Caco-2 (cell line): ENCODE measurements at regions not wholly inside any gene's neighbourhood (a gene's known extent, or its start where the extent isn't known, plus 50 kb on each side); places are given as distances from the start of the nearest gene placed in this dataset.

Source experiments
- BruUV-seq: library from RNA; stranded (reverse); fragments of 400-500 nt; replicated peaks from 2 replicates; lab custom pipeline; 2021; lab: Mats Ljungman, UMichigan
- CTCF ChIA-PET: fragments of 300-600 bp; sonication (Branson Sonifier 250); formaldehyde crosslinking; loops from one replicate; lab custom pipeline; 2022; ENCODE audit warnings: antibody characterized with exemption; lab: Charles Lee
- POLR2A ChIA-PET: fragments of 300-600 bp; sonication (Branson Sonifier 250); formaldehyde crosslinking; loops from one replicate; lab custom pipeline; 2022; ENCODE audit warnings: antibody characterized with exemption; lab: Charles Lee
- DNase-seq, 2 experiments: peaks; one replicate each; pipeline versions ENCODE4 v3.0.0 to v3.0.0-alpha.2; 2020 to 2022
- H3K27me3 ChIP-seq: replicated peaks from 2 replicates; pipeline ENCODE4 v1.6.0; 2011; ENCODE audit warnings: low read length; ENCODE audit not compliant: control insufficient read depth, insufficient read depth
- H3K36me3 ChIP-seq: 2 replicates; pipeline ENCODE4 v1.5.1; 2011; ENCODE audit warnings: low read length; ENCODE audit not compliant: control insufficient read depth, insufficient read depth
- H3K4me1 ChIP-seq: fragments of 250-450 bp; sonication (Bioruptor Pico); 2 replicates; pipeline ENCODE4 v1.5.1; 2020; ENCODE audit warnings: mild to moderate bottlenecking
- H3K4me3 ChIP-seq: 2 replicates; pipeline ENCODE4 v1.5.1; 2011; ENCODE audit warnings: low read depth, mild to moderate bottlenecking, control low read depth, low read length
- H3K9me3 ChIP-seq: fragments of 250-450 bp; sonication (Bioruptor Pico); 2 replicates; pipeline ENCODE4 v1.5.1; 2020; ENCODE audit warnings: mild to moderate bottlenecking, moderate library complexity
- H3K27ac Mint-ChIP-seq: one replicate; pipeline ENCODE4 v1.8.0; 2022; ENCODE audit warnings: mixed read lengths; ENCODE audit not compliant: unreplicated experiment
- H3K27me3 Mint-ChIP-seq: one replicate; pipeline ENCODE4 v1.8.0; 2022; ENCODE audit warnings: mixed read lengths; ENCODE audit not compliant: insufficient read depth, unreplicated experiment
- H3K36me3 Mint-ChIP-seq: one replicate; pipeline ENCODE4 v1.8.0; 2022; ENCODE audit warnings: mild to moderate bottlenecking, mixed read lengths; ENCODE audit not compliant: insufficient read depth, unreplicated experiment
- H3K4me1 Mint-ChIP-seq: one replicate; pipeline ENCODE4 v1.8.0; 2022; ENCODE audit warnings: low read depth, mixed read lengths; ENCODE audit not compliant: unreplicated experiment
- H3K4me3 Mint-ChIP-seq: one replicate; pipeline ENCODE4 v1.8.0; 2022; ENCODE audit warnings: mild to moderate bottlenecking, moderate library complexity, mixed read lengths; ENCODE audit not compliant: unreplicated experiment
- H3K9me3 Mint-ChIP-seq: one replicate; pipeline ENCODE4 v1.8.0; 2022; ENCODE audit warnings: mixed read lengths; ENCODE audit not compliant: unreplicated experiment
- intact Hi-C: fragments of 100-400 bp; cut with micrococcal nuclease; formaldehyde crosslinking; loops from one replicate; pipeline ENCODE4 v1.10.0; 2022; ENCODE audit not compliant: unreplicated experiment
- TF ChIP-seq, protein P1 (sequence below), 2 experiments: fragments of 200-600 bp in 1 of 2; IDR thresholded peaks; 1 replicate in 1 of 2; 2 replicates in 1 of 2; pipeline versions ENCODE4 v1.5.1 to v1.8.0; 2011 to 2022; ENCODE audit warnings: antibody characterized with exemption in 1 of 2, control low read depth in 1 of 2, inconsistent platforms in 1 of 2, low read depth in 1 of 2, low read length in 1 of 2, mild to moderate bottlenecking in 1 of 2, moderate library complexity in 1 of 2; ENCODE audit not compliant: insufficient read depth in 1 of 2, severe bottlenecking in 1 of 2, unreplicated experiment in 1 of 2

DNA sequence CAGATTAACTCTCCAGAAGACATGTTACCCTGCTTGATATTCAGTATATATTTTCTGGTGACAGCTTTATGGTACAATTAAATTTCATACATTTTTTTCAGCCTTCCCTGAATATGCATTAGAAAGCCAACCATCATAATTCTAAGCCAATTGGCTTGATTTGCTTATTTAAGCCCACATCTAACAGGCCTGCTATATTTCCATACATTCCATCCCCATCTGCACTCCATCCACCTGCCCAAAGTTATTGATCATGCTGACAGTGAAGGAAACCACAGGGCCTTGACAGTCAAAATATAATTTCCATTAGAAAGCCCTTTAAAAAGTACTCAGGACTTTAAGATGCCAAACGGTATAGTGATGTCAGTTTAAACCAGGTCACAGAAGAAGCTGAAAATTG, 164.3 kb downstream of the GXYLT1 start:
- Histone ChIP-seq H3K4me1 (no peaks in the 10 kb centered on the region; the same call in 1 of the 2 replicates), H3K4me3 (no peak overlapping the region), H3K9me3 (no peaks in the 10 kb centered on the region), H3K27me3 (no peaks in the 10 kb centered on the region), H3K36me3 (no peaks in the 10 kb centered on the region)
- peaks cover 8% of the 10 kb centered on the region for H3K4me1 Mint-ChIP-seq
- H3K9me3 Mint-ChIP-seq = no peaks in the 10 kb centered on the region
- peaks cover 1% of the 10 kb centered on the region for H3K27me3 Mint-ChIP-seq
- ChIA-PET POLR2A (no interaction called here), CTCF (no interaction called here)
- DNase-seq = no peak
- TF ChIP-seq, protein P1, sequence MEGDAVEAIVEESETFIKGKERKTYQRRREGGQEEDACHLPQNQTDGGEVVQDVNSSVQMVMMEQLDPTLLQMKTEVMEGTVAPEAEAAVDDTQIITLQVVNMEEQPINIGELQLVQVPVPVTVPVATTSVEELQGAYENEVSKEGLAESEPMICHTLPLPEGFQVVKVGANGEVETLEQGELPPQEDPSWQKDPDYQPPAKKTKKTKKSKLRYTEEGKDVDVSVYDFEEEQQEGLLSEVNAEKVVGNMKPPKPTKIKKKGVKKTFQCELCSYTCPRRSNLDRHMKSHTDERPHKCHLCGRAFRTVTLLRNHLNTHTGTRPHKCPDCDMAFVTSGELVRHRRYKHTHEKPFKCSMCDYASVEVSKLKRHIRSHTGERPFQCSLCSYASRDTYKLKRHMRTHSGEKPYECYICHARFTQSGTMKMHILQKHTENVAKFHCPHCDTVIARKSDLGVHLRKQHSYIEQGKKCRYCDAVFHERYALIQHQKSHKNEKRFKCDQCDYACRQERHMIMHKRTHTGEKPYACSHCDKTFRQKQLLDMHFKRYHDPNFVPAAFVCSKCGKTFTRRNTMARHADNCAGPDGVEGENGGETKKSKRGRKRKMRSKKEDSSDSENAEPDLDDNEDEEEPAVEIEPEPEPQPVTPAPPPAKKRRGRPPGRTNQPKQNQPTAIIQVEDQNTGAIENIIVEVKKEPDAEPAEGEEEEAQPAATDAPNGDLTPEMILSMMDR (IDR thresholded peaks at IDR 0.05; ENCODE audit: insufficient read depth in 1 of 2, low read depth in 1 of 2, low read length in 1 of 2, severe bottlenecking in 1 of 2, unreplicated experiment in 1 of 2) = no peak
- intact Hi-C loops = no loop called here
- no peak overlapping the region for H3K4me3 Mint-ChIP-seq
- no peak overlapping the region for H3K27ac Mint-ChIP-seq
- no peaks in the 10 kb centered on the region for H3K36me3 Mint-ChIP-seq
- BruUV-seq = no TSS peak

DNA sequence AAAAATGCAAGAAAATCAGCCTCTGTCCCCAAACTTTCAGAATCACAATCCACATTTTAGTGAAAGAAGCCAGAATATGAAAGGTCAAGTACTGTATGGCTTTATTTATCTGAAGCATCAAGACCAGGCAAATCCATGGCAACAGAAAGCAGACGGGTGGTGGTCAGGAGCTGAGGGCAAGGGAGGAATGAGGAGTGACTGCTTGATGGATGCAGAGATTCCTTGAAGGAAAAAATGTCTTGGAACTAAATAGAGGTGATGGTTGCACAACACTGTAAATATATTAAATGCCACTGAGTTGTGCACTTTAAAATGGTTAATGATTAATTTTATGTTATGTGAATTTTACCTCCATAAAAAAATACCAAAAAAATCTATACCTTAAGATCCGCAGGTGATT, 165.1 kb downstream of the GXYLT1 start:
- ChIA-PET CTCF (no interaction called here), POLR2A (no interaction called here)
- Histone ChIP-seq H3K4me1 (no peaks in the 10 kb centered on the region; the same call in 1 of the 2 replicates), H3K27me3 (no peaks in the 10 kb centered on the region), H3K9me3 (no peaks in the 10 kb centered on the region), H3K36me3 (no peaks in the 10 kb centered on the region), H3K4me3 (no peak overlapping the region)
- no peak overlapping the region for H3K4me3 Mint-ChIP-seq
- TF ChIP-seq, protein P1 (IDR thresholded peaks at IDR 0.05; ENCODE audit: insufficient read depth in 1 of 2, low read depth in 1 of 2, low read length in 1 of 2, severe bottlenecking in 1 of 2, unreplicated experiment in 1 of 2) = no peak
- intact Hi-C loops = no loop called here
- peaks cover 8% of the 10 kb centered on the region for H3K4me1 Mint-ChIP-seq
- no peaks in the 10 kb centered on the region for H3K27me3 Mint-ChIP-seq
- H3K36me3 Mint-ChIP-seq = no peaks in the 10 kb centered on the region
- no peak overlapping the region for H3K27ac Mint-ChIP-seq
- no TSS peak for BruUV-seq
- H3K9me3 Mint-ChIP-seq = no peaks in the 10 kb centered on the region
- DNase-seq = peak in 1 of 2 experiments; percentile 7

GRCh38 chr12:41972598-41972997, 172.1 kb downstream of the GXYLT1 start:
- peaks cover 3% of the 10 kb centered on the region; the same call in 1 of the 2 replicates for H3K4me1 ChIP-seq
- H3K4me1 Mint-ChIP-seq = no peaks in the 10 kb centered on the region
- no peaks in the 10 kb centered on the region for H3K36me3 ChIP-seq
- H3K9me3 ChIP-seq = no peaks in the 10 kb centered on the region
- TF ChIP-seq, protein P1 (IDR thresholded peaks at IDR 0.05; ENCODE audit: insufficient read depth in 1 of 2, low read depth in 1 of 2, low read length in 1 of 2, severe bottlenecking in 1 of 2, unreplicated experiment in 1 of 2) = no peak
- no peak overlapping the region for H3K4me3 Mint-ChIP-seq
- DNase-seq = no peak
- intact Hi-C loops = no loop called here
- CTCF ChIA-PET = no interaction called here
- no peaks in the 10 kb centered on the region for H3K27me3 ChIP-seq
- BruUV-seq = no TSS peak
- POLR2A ChIA-PET = no interaction called here
- H3K4me3 ChIP-seq = no peak overlapping the region
- H3K9me3 Mint-ChIP-seq = no peaks in the 10 kb centered on the region
- no peak overlapping the region for H3K27ac Mint-ChIP-seq
- H3K36me3 Mint-ChIP-seq = no peaks in the 10 kb centered on the region
- no peaks in the 10 kb centered on the region for H3K27me3 Mint-ChIP-seq
